Muscle of leg (tissue), 3 donors: ENCODE measurements at regions not wholly inside any gene's neighbourhood (a gene's known extent, or its start where the extent isn't known, plus 50 kb on each side); places are given as distances from the start of the nearest gene placed in this dataset.

Experiments used
- DNase-seq: peaks from one replicate; pipeline ENCODE4 v3.0.0; 2013
- H3K27ac ChIP-seq: one replicate; pipeline ENCODE4 v1.5.1; 2013; ENCODE audit warnings: mild to moderate bottlenecking, low read length, control low read depth
- H3K27me3 ChIP-seq: one replicate; pipeline ENCODE4 v1.6.1; 2013; ENCODE audit warnings: low read length; ENCODE audit not compliant: control insufficient read depth, insufficient read depth
- H3K36me3 ChIP-seq: one replicate; pipeline ENCODE4 v1.6.1; 2013; ENCODE audit warnings: low read length; ENCODE audit not compliant: control insufficient read depth, insufficient read depth
- H3K4me1 ChIP-seq: one replicate; pipeline ENCODE4 v1.6.1; 2013; ENCODE audit warnings: low read length; ENCODE audit not compliant: control insufficient read depth, insufficient read depth
- H3K4me3 ChIP-seq: one replicate; pipeline ENCODE4 v1.5.1; 2013; ENCODE audit warnings: low read length, control low read depth
- H3K9me3 ChIP-seq: replicated peaks from 2 replicates; pipeline ENCODE4 v1.6.1; 2013; ENCODE audit warnings: low read depth, low read length; ENCODE audit not compliant: control insufficient read depth
- WGBS: methylation state at CpG from one replicate; pipeline ENCODE4 v1.1.5; 2013; ENCODE audit warnings: missing lambda C conversion rate; ENCODE audit not compliant: insufficient coverage; 5-methylcytosine and 5-hydroxymethylcytosine counted together

DNA sequence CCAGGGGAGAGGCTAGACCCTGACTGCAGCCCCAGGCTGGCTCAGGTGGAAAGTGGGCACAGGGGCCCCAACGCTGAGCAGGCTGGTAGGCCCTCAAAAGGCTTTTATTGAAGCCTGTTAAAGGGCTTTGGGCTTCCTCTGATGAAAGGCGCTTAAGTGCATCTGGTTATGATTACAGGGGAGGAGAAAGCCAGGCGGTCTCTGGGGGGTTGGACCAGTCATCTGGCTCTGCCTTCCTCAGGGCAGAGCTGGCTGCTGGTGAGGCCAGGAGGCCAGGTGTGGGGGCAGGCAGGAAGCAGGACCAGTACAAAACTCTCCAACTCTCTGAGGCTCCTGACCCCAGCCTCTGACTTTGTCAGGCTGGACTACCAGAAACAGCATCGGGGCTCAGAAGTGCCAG lies 68.8 kb upstream of the BCOR start:
- Histone ChIP-seq H3K36me3 (no peaks in the 10 kb centered on the region), H3K27me3 (peaks cover 72% of the 10 kb centered on the region), H3K9me3 (no peaks in the 10 kb centered on the region), H3K27ac (no peak overlapping the region), H3K4me3 (no peak overlapping the region), H3K4me1 (peaks cover 41% of the 10 kb centered on the region)
- no peak for DNase-seq
- WGBS = 11% methylated on average over 4 of the region's 4 CpGs

DNA sequence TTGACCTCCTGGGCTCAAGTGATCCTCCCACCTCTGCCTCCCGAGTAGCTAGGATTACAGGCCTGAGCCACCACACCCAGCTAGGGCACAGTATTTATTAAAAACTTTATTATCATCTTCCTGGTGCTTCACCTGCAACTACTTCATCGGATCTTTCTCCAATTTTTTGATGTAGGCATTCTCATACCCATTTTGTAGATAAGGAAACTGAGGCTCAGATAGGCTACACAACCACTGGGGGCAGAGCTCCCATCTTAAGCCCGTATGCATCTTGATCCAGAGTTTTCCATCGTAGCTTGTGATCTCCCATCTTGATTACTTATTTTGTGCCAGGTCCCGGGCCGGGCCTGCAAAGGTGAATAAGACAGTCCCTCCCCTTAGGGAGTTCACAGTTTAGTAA lies 68.1 kb upstream of the BCOR start:
- peaks cover 35% of the 10 kb centered on the region for H3K4me1 ChIP-seq
- no peak for DNase-seq
- H3K27me3 ChIP-seq = peaks cover 65% of the 10 kb centered on the region
- H3K36me3 ChIP-seq = no peaks in the 10 kb centered on the region
- H3K27ac ChIP-seq = no peak overlapping the region
- no peaks in the 10 kb centered on the region for H3K9me3 ChIP-seq
- no peak overlapping the region for H3K4me3 ChIP-seq
- WGBS = 90% methylated on average over 3 of the region's 6 CpGs

DNA sequence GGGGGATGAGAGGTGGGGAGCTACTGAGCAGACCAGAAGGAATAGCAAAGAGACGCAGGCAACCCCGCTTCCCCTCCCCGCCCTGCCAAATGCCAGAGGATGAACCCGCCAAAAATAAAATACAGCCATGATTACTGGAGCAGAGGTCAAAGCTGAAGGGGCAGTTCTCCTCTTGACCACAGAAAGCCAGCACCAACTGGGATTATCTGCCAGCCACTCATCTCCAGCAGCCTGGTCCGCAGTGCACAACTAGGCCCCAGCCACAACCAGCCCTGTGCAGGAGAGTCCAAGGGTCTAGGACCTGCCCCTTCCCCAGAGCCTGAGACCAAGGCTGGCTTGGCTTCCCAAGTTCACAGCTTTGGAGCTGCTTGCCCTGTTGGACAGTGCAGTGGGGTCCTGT lies 67.4 kb upstream of the BCOR start:
- Histone ChIP-seq H3K4me3 (no peak overlapping the region), H3K27me3 (peaks cover 63% of the 10 kb centered on the region), H3K9me3 (no peaks in the 10 kb centered on the region), H3K27ac (no peak overlapping the region), H3K4me1 (peaks cover 33% of the 10 kb centered on the region), H3K36me3 (no peaks in the 10 kb centered on the region)
- WGBS = 93% methylated on average over 5 of the region's 5 CpGs
- DNase-seq = no peak

DNA sequence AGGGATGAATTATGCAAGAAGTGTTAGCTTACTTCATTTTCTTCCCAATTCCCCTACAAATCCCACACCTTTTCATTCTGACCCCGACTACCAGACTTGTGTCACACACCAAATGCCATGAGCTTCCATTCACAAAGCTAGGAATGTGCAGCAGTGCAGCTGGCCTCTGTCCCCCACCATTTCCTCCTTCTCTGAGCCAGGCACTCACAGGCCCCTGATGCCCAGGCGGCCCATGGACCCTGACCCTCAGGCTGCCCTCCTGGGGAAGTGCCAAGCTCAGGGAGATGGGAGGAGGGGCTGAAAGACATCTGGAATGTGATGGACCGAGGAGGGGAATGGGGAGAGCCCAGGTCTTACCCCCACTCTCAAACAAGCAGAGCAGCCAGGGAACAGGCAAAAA lies 67.0 kb upstream of the BCOR start:
- Histone ChIP-seq H3K4me3 (no peak overlapping the region), H3K4me1 (peaks cover 30% of the 10 kb centered on the region), H3K9me3 (no peaks in the 10 kb centered on the region), H3K27ac (no peak overlapping the region), H3K36me3 (no peaks in the 10 kb centered on the region), H3K27me3 (peaks cover 59% of the 10 kb centered on the region)
- DNase-seq = no peak
- 57% methylated on average over 1 of the region's 3 CpGs for WGBS

DNA sequence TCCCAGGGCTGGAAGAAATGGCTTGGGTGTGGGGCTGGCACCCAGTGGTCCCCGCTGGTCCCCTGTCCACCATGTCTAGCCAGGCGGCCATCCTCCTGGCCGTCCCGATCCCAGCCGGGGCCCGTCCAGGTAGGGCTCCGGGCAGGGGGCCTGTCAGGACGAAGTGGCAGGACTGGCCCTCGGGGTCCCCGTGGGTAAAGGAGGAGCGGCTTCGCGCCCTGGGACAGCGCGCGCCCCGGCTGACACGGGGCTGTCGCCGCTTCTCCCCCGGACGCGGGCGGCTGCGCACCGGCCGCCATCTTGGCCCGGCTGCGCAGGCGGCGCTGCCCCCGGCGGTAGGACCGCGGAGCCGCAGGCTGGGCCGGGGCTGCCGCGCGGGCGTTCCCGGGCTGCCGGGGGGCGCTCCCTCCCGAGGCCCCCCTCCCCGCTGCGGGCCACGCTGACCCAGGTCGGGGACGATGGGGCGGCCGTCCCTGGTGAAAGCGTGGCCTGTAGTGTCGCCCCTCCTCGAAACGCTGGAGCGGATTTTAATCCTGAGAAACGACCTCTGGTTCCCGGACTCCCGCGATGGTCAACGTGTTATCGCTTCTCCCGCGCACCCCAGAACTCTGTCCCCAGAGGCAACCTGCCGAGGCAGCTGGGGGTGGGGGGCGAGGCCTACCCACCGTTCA lies 60.4 kb upstream of the BCOR start:
- H3K27me3 ChIP-seq = peaks cover 65% of the 10 kb centered on the region
- no peaks in the 10 kb centered on the region for H3K36me3 ChIP-seq
- H3K27ac ChIP-seq = peak overlapping the region; percentile 3
- DNase-seq = peak; percentile 58
- H3K9me3 ChIP-seq = no peaks in the 10 kb centered on the region
- H3K4me1 ChIP-seq = peaks cover 29% of the 10 kb centered on the region
- peak overlapping the region; percentile 48 for H3K4me3 ChIP-seq
- 5% methylated on average over 68 of the region's 68 CpGs for WGBS

DNA sequence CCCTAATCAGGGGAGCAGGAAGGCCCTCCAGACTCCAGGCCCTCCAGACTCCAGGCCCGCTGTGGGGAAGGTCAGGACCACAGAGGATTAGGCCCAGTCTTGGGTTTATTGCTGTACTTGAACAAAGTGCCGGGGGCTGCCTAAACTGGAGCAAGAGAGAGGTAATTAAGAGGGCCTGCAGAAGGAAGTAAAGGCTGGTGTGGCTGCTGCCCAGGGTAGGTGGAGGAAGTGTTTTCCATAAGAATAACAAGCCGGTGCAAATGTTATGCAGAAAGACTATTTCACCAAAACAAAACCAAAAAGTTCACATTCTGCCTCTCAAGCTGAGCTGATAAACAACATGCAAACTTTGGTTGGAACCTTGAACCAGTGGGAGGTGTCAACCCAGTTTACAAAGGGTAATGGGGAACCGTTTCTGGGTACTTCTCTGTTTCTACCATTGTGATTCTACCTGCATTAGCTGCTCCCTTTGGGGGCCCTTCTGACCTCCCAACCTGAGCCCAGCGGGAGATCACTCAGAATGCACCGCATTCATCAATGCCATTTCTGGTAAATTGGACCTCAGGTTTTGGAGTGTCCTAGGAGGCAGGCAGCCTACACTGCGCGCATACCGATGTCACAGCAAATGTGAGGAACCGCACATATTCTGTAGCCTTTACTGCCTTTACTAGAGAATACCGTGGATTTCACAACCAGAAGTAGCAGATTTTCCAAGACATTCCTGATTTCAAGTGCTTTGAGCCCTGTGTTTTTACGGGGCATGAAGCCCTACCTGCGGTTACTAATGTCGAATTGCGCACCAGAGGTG lies 59.7 kb upstream of the BCOR start:
- Histone ChIP-seq H3K4me1 (peaks cover 35% of the 10 kb centered on the region), H3K27ac (no peak overlapping the region), H3K4me3 (peak overlapping the region; percentile 48), H3K9me3 (no peaks in the 10 kb centered on the region), H3K27me3 (peaks cover 72% of the 10 kb centered on the region), H3K36me3 (no peaks in the 10 kb centered on the region)
- DNase-seq = no peak
- 44% methylated on average over 11 of the region's 15 CpGs for WGBS

DNA sequence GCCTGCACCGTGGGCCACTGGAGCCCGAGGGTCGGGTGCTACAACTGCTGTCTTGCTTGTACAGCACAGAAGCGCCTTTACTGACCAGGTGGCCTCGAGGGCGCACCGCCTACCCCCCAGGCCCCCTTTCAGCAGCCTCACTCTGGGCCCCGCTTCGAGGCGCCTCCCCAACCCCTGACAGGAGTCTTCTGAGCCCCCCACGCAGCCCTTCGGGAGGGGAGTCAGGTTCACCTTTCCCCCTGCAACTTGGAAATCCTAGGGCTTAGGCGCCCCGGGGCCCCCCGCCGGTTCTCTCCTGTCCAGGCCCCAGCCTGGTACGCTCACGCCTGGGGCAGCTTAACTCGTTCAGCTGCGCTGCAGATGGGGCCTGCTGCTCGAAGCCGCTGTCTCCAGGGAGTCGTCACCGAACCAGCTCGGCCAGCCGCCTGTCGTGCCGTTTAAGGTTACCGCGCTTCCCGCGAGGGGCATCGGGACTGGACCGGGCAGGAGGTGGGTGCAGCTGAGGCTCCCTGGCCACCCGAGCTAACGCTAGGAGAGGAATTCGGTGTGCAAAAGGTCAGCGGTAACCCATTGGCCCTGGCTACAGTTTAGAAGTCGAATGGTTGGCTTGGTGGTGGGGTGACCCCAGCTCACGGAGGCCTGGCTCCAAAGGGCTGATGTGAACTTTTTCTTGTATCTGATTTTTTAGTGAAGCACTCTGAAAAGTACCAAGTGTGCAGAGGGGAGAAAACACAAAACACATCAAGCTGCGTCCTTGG lies 58.9 kb upstream of the BCOR start:
- H3K27ac ChIP-seq = no peak overlapping the region
- no peak overlapping the region for H3K4me3 ChIP-seq
- no peaks in the 10 kb centered on the region for H3K9me3 ChIP-seq
- no peaks in the 10 kb centered on the region for H3K36me3 ChIP-seq
- no peak for DNase-seq
- H3K27me3 ChIP-seq = peaks cover 74% of the 10 kb centered on the region
- peaks cover 42% of the 10 kb centered on the region for H3K4me1 ChIP-seq
- 43% methylated on average over 40 of the region's 41 CpGs for WGBS

DNA sequence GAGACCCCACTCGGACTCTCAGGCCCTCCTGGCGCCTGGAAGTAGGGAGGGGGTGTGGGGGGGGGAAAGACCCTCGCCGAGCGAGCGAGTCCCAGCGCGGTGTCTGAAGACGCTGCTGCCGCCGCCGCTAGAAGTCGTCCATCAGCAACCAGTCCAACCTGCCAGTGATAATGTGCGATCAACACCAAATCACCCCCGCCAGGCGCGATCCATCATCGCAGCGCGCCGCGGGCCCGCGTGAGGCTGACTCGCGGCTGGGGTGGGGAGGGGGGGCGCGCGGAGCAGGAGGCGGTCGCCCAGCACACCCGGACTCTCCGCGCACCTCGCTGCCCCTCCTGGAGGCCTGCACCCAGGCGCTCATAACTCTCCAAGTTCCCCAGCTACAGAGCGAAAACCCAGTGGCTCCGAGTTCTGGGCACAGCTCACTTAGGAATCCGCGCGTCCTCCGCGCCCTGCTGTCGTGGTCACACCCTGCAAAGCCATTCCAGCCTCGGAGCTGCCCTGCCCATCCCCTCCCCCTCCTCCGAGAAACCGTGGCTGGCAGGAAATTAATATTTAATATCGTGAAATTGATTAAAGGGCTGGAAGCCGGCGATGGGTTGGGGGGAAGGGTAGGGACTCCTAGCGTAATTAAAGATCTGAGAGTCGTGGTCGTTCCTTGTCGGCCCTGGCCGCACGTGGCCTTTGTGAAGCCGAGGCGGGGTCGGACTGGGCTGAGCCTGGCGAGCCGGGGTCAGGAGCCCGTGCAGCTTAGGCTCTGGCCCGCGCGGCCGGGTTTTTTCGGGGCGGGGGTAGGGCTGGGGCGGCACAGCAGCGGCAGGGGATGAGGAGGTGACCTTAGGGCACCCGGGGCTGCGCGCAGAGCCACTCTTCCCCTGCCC lies 58.1 kb upstream of the BCOR start:
- peaks cover 81% of the 10 kb centered on the region for H3K27me3 ChIP-seq
- peaks cover 49% of the 10 kb centered on the region for H3K4me1 ChIP-seq
- H3K27ac ChIP-seq = peak overlapping the region; percentile 71
- no peaks in the 10 kb centered on the region for H3K9me3 ChIP-seq
- peak overlapping the region; percentile 40 for H3K4me3 ChIP-seq
- peak; percentile 23 for DNase-seq
- H3K36me3 ChIP-seq = no peaks in the 10 kb centered on the region
- WGBS = 24% methylated on average over 48 of the region's 73 CpGs

DNA sequence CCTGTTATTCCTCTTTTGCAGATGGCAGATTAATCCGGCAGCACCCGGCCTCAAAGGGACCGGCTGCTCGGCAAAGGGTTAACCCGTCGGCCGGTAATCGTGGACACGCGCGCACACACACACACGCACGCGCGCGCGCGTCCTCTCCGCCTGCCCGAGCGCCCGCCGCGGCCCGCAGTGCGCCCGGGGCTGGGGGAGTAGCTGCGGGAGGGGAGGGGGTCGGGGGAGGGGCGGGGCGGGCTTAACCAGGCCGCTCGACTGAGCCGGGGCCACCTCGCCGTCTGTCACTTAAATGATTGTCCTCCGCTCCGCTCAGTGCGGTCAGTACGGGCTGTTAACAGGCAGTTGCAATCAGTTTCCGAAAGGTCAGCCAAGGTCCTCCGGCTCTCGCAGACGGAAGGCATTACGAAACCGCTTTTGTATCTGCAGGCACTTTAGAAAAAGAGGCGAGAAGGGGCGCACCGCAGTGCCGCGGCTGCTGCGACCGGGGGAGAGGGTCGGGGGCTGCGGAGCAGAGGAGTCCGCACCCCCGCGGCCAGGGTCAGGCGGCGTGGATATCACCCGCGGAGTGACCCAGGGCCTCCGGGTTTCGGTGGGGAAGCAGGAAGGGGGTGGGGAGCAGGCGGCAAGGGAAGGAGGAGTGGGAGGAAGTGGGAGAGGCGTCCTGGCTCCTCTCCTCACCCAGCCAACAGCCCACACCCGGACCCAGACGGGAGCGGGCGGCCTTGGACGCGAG lies 57.3 kb upstream of the BCOR start:
- peak overlapping the region; percentile 71 for H3K27ac ChIP-seq
- WGBS = 6% methylated on average over 35 of the region's 72 CpGs
- peaks cover 54% of the 10 kb centered on the region for H3K4me1 ChIP-seq
- DNase-seq = peak; percentile 88
- H3K36me3 ChIP-seq = no peaks in the 10 kb centered on the region
- peaks cover 83% of the 10 kb centered on the region for H3K27me3 ChIP-seq
- H3K9me3 ChIP-seq = no peaks in the 10 kb centered on the region
- peak overlapping the region; percentile 43 for H3K4me3 ChIP-seq
